Stimulated activated CD8-positive, alpha-beta memory T cell treated with anti-CD3 and anti-CD28 coated beads, Interleukin-4, amount 100 ng/mL, for 1 hour (primary cell): ENCODE measurements at regions not wholly inside any gene's neighbourhood (a gene's known extent, or its start where the extent isn't known, plus 50 kb on each side); places are given as distances from the start of the nearest gene placed in this dataset.

Source experiments
- DNase-seq, 2 donors: peaks; one replicate each; pipeline ENCODE4 v3.0.0-alpha.2; 2020; ENCODE audit warnings: low read depth in 2 of 2, low spot score in 1 of 2

- DNase-seq, result no peak
Observed at GRCh38 chr4:189313064-189313463, 627.6 kb upstream of the FRG1 start.

- DNase-seq, result no peak
Observed at GRCh38 chr4:189313861-189314513, 626.7 kb upstream of the FRG1 start.

GRCh38 chr4:189322426-189322825 lies 618.2 kb upstream of the FRG1 start:
- DNase-seq, result no peak

GRCh38 chr4:189341881-189342280 lies 598.8 kb upstream of the FRG1 start:
- DNase-seq, result no peak

DNA sequence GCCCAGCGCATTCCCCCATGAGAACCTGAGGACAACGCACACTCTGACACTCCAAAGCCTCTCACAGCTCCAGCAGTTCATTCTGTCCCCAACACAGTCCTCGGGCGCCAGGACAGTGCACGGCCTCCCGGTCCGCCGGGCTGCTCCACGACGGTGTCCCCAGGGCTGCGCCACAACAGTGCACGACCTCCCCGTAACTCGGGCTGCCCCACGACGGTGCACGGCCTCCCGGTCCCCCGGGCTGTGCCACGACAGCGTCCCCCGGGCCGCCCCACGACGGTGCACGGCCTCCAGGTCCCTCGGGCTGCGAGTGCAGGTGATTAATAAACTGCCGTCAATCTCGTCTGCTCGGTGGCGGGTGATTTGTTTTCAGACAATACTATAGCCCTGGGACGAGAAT lies 585.1 kb upstream of the FRG1 start:
- no peak for DNase-seq

DNA sequence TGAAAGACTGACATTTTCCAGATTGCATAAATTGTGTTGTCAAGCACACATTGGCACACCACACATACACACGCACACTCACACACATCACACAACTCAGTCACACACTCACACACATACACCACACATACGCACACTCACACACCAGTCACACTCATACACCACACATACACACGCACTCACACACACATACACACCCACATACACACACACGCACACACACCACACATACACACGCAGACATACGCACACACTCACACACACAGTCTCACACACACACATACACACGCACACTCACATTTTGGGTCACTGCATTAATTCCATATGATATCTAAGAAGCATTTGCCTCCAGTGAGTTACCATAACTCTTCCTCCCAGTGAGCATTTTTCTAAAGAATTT lies 578.3 kb upstream of the FRG1 start:
- DNase-seq, result no peak

GRCh38 chr4:189364032-189364449 lies 576.6 kb upstream of the FRG1 start:
- DNase-seq, result no peak

DNA sequence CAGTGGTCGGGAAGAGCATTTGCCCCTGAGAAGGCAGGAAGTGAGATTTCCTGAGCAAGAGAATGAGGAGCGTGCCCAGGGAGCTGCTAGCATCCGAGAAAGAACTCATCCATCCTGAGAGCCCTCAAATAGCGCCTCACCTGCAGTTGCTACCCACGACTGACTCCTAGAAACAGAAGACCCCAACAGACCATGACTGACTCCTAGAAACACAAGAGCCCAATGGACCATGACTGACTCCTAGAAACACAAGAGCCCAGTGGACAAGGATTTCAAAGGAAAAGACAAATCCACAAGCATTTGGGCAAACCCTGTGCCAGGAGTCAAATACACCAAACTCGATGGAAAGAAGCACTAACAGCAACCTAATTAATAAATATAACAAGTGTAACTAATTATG lies 575.2 kb upstream of the FRG1 start:
- no peak for DNase-seq

DNA sequence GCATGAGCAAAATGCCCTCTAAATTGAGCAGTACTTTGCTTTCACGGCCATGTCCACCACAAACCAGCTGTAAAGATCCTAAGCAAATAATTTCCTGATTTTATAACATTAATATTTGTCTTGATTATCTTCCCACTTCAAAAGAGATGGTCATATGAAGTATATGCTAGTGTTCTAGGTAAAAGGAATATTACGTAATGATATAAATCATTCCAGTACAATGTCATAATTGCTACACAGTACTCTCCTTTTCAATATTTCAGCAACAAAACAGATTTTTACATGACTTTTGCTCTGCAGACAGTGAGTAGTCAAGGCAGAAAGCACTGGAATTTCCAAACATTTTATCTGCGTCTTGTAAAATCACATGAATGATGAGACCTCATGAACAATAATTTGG lies 572.8 kb upstream of the FRG1 start:
- no peak for DNase-seq

- DNase-seq, result no peak
Observed at GRCh38 chr4:189374176-189374575, 566.5 kb upstream of the FRG1 start.

DNA sequence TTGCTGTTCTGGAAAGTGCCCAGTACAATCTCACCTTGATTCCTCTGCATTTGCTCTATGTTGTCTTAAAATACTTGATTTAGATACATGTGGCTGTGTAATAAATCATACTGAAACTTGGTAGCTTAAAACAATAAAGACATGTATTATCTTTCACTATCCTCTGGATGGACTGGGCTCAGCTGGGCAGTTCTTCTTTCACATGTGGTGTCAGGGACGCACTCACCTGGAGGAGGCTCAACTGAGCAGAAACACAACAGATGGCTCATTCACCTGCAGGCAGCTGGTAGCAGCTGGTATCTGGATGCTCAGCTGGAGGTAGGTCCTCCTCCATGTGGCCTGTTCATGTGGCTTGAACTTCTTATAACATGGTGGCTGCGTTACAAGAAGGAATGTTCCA lies 563.8 kb upstream of the FRG1 start:
- DNase-seq, result no peak

- no peak for DNase-seq
Observed at GRCh38 chr4:189377569-189377968, 563.1 kb upstream of the FRG1 start.

DNA sequence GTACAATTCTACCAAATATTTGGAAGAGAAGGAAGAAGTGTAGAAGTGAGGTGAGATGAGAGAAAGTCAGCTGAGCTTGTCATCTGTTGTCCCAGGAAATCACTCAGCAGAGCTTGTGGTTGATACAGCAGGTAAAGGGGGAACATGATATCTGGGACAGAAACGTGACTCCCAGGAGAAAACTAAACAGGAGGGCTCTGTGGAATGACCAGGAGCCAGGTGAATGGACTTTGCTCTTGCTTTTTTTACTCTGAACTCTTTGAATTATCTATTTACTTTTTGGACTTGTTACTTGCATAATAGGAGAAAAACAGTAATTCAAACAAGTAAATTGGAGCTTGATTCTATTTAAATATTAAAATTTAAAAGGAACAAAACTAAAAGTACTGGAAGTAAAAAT lies 555.6 kb upstream of the FRG1 start:
- no peak for DNase-seq

GRCh38 chr4:189385579-189385978 lies 555.1 kb upstream of the FRG1 start:
- DNase-seq, result no peak

- DNase-seq, result no peak
Observed at GRCh38 chr4:189396435-189396834, 544.2 kb upstream of the FRG1 start.

GRCh38 chr4:189404271-189404670 lies 536.4 kb upstream of the FRG1 start:
- no peak for DNase-seq

DNA sequence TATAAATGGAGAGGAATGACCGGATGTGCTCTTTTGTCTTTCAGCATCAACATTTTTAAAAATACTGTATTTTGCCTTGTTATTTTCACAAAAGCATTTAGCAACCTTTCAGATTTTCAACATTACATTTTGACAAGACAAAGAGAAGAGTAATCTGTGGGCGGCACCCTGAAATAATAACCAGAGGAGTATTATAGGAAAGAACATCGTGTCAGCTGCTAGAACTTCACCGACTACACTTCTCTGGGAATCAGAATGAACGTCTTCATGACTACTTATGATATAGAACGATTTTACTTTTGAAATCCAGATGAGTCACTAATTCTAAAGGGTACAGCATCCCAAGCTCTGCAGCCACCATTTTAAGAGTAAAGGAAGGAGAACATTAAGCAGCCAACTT lies 531.5 kb upstream of the FRG1 start:
- DNase-seq, result no peak

GRCh38 chr4:189414021-189414420 lies 526.7 kb upstream of the FRG1 start:
- no peak for DNase-seq

- DNase-seq, result no peak
Observed at GRCh38 chr4:189420572-189420971, 520.1 kb upstream of the FRG1 start.

- no peak for DNase-seq
Observed at GRCh38 chr4:189436207-189436606, 504.5 kb upstream of the FRG1 start.

DNA sequence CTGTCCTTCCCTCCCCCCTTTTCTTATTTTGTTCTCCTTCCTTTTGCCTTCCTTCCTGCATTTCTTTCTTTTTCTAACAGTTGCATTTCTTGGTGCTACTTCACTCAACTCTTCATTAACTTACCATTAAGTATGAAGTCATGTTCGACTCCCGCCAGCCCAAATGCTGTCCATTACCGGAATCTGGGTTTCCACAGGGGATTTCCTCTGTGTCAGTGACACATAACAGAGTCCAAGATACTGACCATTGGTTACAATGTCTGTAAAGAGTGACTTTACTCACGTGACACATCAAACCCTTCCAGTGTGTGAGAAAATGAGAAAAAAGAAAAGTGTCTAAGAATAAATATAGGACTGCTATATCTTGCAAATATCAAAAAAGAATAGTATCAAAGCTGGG lies 500.0 kb upstream of the FRG1 start:
- DNase-seq, result no peak

- no peak for DNase-seq
Observed at GRCh38 chr4:189443341-189443740, 497.3 kb upstream of the FRG1 start.

DNA sequence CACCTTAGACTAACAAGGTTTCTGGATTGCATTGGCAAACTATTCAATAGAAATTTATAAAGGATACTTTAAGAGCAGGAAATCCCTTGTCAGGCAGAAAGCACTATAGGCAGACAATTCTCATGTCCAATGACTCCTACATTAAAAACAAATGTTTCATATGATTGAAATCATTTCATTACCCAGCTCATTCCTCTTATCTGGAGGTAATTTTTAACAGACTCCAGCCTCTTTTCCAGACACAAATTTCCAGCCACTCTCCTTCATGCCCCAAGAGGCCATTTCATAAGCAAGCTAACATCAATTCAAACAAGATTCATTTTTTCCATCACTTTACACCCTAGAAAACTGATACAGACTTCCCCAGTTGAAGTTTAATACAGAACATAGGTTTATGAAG lies 495.1 kb upstream of the FRG1 start:
- DNase-seq, result no peak

DNA sequence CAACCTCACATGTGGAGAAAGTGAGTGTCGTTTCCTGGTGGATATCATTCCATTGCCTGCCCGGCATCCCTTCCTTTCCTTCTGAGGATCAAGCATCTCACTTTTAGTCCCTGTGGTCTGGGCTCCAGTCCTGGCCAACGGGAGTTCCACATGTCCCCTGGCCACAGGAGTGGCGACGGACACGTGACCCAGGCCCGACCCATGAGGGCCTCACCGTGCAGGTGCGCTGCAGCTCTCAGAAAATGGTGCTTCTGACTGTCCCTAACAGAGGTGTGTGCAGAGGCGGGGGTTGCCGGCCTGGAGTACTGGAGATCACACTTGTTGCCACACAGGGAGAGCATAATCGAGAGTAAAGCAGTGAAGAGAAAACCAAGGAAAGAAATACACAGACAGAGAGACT lies 476.9 kb upstream of the FRG1 start:
- DNase-seq, result no peak
